Panc1 (cell line): ENCODE measurements at regions not wholly inside any gene's neighbourhood (a gene's known extent, or its start where the extent isn't known, plus 50 kb on each side); places are given as distances from the start of the nearest gene placed in this dataset.

Source experiments
- POLR2AphosphoS5 ChIP-seq: IDR thresholded peaks from 2 replicates; pipeline ENCODE4 v1.6.1; 2012; ENCODE audit warnings: mild to moderate bottlenecking, low read depth, low read length, moderate library complexity
- TF ChIP-seq, protein P1 (sequence below), 2 experiments: IDR thresholded peaks; 2 replicates each; pipeline ENCODE4 v1.6.1; 2011 to 2012; ENCODE audit warnings: low read depth in 2 of 2, control low read depth in 1 of 2, low read length in 1 of 2, mild to moderate bottlenecking in 1 of 2, moderate library complexity in 1 of 2; ENCODE audit not compliant: insufficient read depth in 1 of 2
- TF ChIP-seq, protein P2 (sequence below): fragments of 450-650 bp; IDR thresholded peaks from 2 replicates; pipeline ENCODE4 v1.5.1; 2017; ENCODE audit warnings: mild to moderate bottlenecking

DNA sequence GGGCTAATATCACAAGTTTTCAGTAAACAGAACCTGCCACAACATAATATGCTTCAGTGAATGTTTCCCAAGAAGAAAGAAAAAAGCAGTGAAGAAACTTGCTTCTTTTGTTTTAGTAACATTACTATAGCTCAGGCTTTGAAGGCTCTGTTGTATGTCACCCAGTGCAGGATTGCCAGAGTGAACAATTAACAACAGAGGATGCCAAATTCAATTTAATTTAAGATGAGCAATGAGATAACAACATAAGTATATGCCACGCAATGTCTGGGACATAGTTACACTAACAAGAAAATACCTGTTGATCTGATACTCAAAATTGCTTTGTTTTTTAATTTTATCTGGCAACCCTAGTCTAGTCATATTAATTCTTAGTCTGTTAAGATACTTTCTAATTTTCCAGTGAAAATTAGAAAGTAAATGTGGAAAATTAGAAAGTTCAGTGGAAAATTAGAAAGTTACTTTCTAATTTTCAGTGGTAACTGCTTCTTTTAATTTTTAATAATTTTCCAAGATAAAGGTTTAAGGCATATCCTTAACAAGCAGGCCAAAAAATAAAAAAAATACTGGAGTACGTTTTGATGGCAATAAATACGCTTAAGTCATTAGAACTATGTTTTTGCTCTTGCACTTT, 336.3 kb downstream of the SLITRK6 start:
- TF ChIP-seq, protein P1, sequence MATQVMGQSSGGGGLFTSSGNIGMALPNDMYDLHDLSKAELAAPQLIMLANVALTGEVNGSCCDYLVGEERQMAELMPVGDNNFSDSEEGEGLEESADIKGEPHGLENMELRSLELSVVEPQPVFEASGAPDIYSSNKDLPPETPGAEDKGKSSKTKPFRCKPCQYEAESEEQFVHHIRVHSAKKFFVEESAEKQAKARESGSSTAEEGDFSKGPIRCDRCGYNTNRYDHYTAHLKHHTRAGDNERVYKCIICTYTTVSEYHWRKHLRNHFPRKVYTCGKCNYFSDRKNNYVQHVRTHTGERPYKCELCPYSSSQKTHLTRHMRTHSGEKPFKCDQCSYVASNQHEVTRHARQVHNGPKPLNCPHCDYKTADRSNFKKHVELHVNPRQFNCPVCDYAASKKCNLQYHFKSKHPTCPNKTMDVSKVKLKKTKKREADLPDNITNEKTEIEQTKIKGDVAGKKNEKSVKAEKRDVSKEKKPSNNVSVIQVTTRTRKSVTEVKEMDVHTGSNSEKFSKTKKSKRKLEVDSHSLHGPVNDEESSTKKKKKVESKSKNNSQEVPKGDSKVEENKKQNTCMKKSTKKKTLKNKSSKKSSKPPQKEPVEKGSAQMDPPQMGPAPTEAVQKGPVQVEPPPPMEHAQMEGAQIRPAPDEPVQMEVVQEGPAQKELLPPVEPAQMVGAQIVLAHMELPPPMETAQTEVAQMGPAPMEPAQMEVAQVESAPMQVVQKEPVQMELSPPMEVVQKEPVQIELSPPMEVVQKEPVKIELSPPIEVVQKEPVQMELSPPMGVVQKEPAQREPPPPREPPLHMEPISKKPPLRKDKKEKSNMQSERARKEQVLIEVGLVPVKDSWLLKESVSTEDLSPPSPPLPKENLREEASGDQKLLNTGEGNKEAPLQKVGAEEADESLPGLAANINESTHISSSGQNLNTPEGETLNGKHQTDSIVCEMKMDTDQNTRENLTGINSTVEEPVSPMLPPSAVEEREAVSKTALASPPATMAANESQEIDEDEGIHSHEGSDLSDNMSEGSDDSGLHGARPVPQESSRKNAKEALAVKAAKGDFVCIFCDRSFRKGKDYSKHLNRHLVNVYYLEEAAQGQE (IDR thresholded peaks at IDR 0.05; ENCODE audit: insufficient read depth in 1 of 2, low read depth in 2 of 2, low read length in 1 of 2) = no peak
- TF ChIP-seq POLR2AphosphoS5 = no peak
- TF ChIP-seq, protein P2, sequence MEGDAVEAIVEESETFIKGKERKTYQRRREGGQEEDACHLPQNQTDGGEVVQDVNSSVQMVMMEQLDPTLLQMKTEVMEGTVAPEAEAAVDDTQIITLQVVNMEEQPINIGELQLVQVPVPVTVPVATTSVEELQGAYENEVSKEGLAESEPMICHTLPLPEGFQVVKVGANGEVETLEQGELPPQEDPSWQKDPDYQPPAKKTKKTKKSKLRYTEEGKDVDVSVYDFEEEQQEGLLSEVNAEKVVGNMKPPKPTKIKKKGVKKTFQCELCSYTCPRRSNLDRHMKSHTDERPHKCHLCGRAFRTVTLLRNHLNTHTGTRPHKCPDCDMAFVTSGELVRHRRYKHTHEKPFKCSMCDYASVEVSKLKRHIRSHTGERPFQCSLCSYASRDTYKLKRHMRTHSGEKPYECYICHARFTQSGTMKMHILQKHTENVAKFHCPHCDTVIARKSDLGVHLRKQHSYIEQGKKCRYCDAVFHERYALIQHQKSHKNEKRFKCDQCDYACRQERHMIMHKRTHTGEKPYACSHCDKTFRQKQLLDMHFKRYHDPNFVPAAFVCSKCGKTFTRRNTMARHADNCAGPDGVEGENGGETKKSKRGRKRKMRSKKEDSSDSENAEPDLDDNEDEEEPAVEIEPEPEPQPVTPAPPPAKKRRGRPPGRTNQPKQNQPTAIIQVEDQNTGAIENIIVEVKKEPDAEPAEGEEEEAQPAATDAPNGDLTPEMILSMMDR = no peak
